Tibial artery (tissue), 4 donors: ENCODE measurements at regions not wholly inside any gene's neighbourhood (a gene's known extent, or its start where the extent isn't known, plus 50 kb on each side); places are given as distances from the start of the nearest gene placed in this dataset.

Experiments
- DNase-seq, 2 donors: peaks; one replicate each; pipeline ENCODE4 v3.0.0-alpha.2; 2019
- H3K27ac ChIP-seq, 2 donors: fragments of 200-600 bp; sonication (generic) in 1 of 2; 1 replicate in 1 of 2; 2 replicates in 1 of 2; pipeline ENCODE4 v1.5.1; 2018 to 2019; ENCODE audit warnings: mild to moderate bottlenecking in 1 of 2
- H3K27me3 ChIP-seq, 2 donors: fragments of 200-600 bp; sonication (generic) in 1 of 2; one replicate each; pipeline versions ENCODE4 v1.5.1 to v1.6.0; 2016 to 2019
- H3K36me3 ChIP-seq, 3 donors: fragments of 200-600 bp; sonication (generic) in 2 of 3; one replicate each; pipeline ENCODE4 v1.5.1; 2016 to 2019; ENCODE audit warnings: mild to moderate bottlenecking in 2 of 3
- H3K4me1 ChIP-seq, 4 donors: fragments of 200-600 bp; sonication (generic) in 2 of 4; 1 replicate in 3 of 4; 2 replicates in 1 of 4; pipeline ENCODE4 v1.5.1; 2016 to 2019
- H3K4me3 ChIP-seq, 2 donors: fragments of 200-600 bp; sonication (generic) in 1 of 2; 1 replicate in 1 of 2; 2 replicates in 1 of 2; pipeline ENCODE4 v1.5.1; 2018 to 2019; ENCODE audit warnings: mild to moderate bottlenecking in 2 of 2
- H3K9me3 ChIP-seq, 3 donors: fragments of 200-600 bp; sonication (generic) in 1 of 3; one replicate each; pipeline ENCODE4 v1.5.1; 2016 to 2019
- CTCF ChIP-seq, 2 experiments: fragments of 200-600 bp in 1 of 2; fragments of 450-650 bp in 1 of 2; IDR thresholded peaks; one replicate each; pipeline ENCODE4 v1.5.1; 2017 to 2019; ENCODE audit warnings: antibody characterized with exemption in 2 of 2, mild to moderate bottlenecking in 1 of 2, moderate library complexity in 1 of 2
- intact Hi-C: fragments of 100-400 bp; cut with DNase I; formaldehyde crosslinking; loops from one replicate; pipeline ENCODE4 v1.15.0; 2023; ENCODE audit warnings: low total_unique reads

DNA sequence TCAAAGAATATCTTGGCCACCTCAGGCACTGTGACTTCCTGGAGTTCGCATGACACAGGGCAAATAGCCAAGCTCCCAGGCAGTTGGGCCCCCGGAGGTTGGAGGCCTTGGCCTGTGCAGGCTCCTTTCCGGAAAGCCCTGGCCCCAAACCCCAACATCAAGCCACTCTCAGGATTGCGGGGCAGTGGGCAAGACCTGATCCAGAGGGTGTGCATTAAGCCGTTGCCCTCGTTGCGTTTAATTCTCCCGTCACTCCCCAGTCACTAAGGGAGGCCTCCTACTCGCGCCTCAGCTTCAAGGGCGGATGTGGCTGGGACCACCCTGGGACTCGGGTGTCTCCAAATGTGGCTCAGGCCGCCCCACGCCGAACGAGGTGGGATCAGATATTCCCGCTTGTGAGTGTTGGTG, 60.1 kb downstream of the TMEM174 start:
- H3K27ac ChIP-seq: no peak overlapping the region
- intact Hi-C loops: no loop called here
- H3K9me3 ChIP-seq: no peaks in the 10 kb centered on the region
- no peak for DNase-seq
- peaks cover 0 to 24% (median 16%) of the 10 kb centered on the region in 4 donors for H3K4me1 ChIP-seq
- H3K4me3 ChIP-seq: peak overlapping the region; percentile 39 to 52
- TF ChIP-seq CTCF (IDR thresholded peaks at IDR 0.05): no peak
- H3K36me3 ChIP-seq: no peaks in the 10 kb centered on the region
- peaks cover 5 to 57% of the 10 kb centered on the region in 2 donors for H3K27me3 ChIP-seq

DNA sequence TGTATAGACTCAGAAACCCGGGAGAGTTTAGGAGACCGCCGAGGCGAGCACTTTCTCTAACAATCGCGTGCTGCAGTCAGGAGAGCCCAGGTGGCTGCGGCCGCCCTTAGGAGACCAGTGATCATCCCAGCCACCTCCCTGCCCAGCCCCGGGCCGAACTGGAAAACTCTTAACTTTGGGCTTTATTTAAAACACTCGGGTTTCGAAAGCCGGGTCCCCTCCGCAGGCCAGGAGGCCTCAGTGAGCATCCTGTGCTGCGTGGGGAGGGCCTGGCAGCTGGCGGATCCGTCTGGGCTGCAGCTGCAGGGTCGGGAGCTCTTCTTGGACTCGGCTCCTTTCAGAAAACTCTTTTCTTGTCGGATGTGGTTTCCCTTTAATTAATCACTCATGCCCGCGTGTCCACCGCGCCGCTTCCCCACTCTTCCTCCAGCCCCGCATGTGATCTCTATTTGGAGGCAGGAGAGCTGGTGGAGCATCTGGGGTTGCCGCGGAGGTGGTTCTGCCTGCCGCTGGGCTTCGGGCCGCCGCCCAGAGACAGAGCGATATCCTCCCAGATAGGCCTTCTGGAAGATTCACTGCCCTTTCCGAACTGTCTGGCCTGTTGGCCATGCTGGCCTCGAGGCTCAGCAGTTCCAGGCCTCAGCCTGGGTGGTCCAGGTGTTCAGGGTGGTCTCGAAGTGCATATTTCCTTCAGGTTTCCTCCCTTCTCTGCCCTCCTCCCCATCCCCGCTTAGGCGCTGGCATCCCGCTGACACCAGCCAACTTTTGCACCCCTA, 59.5 kb downstream of the TMEM174 start:
- DNase-seq: no peak
- Histone ChIP-seq H3K27me3 (peaks cover 5 to 57% of the 10 kb centered on the region in 2 donors), H3K36me3 (no peaks in the 10 kb centered on the region), H3K9me3 (no peaks in the 10 kb centered on the region), H3K27ac (no peak overlapping the region), H3K4me3 (no peak overlapping the region), H3K4me1 (peaks cover 0 to 24% (median 16%) of the 10 kb centered on the region in 4 donors)
- intact Hi-C loops: no loop called here
- TF ChIP-seq CTCF (IDR thresholded peaks at IDR 0.05): no peak

DNA sequence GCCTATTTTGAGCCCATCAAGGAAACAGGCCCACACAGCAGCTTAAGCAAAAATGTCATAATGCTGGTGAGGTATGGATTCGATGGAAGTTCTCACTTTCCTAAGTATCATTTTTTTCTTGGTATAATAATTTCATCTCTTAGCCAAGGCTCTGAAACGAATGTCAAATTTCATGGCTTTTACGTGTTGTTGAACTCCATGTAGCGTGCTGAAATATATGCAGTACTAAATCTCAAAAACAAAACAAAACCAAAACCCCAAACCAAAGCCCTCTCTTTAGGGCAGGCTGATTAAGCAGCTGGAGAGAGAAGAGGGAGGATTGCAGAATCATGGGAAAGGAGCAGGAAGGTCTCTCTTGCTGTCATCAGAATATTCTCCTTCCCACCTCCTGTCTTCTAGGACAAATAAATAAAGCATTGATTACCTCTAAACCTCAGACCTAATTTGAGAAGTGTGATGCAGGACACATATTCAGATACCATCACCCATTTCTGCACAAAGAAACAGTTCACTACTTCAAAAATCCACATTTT, 58.3 kb downstream of the TMEM174 start:
- DNase-seq: no peak
- Histone ChIP-seq H3K36me3 (no peaks in the 10 kb centered on the region), H3K4me1 (peaks cover 0 to 24% (median 16%) of the 10 kb centered on the region in 4 donors), H3K27me3 (peaks cover 5 to 56% of the 10 kb centered on the region in 2 donors), H3K27ac (no peak overlapping the region), H3K9me3 (no peaks in the 10 kb centered on the region), H3K4me3 (no peak overlapping the region)
- TF ChIP-seq CTCF (IDR thresholded peaks at IDR 0.05): no peak
- intact Hi-C loops: no loop called here

DNA sequence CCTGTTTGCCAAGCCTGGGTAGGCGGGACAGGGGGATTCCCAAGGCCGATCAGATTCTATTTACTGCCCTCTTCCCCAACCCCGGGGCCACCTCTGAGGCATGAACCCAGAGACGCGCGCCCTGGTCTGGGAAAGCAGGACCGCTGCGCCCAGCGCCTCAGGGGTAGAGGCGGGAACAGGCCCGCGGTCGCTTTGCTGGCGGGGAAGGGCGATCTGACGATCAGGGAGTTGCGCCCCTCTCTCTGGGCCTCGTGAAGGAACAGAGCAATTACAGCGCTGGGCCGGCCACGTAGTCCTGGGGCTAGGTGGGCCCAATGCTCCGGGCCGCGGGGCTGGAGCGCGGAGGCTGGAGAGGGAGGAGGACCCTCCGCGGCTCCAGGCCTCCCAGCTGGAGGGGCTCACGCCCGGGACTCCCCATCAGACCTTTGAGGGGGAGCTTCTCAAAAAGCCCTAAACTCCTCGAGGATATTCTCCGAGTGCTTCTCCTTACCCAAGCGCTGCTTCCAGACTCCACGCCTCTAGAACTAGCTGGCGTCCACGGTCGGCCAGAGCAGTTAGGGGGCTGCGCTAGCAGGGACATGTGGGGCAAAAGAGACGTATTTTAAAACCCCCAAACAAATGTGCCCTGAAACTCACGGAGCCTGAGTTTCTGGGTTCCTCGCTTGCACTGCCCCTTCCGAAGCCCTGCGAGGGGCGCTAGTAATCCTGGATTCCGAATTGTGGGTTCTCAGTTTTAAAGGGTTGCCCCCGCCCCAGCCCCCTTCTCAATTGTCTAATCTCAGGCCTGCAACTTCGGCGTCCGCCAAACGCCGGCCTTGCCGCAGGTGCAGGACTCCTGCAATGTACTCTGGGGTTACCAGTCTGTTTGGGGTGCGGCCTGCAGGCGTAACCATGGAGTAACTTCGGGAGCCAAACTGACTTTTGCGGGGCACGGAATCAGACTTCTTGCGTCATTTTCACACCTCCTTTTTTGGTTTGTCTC, 57.6 kb downstream of the TMEM174 start:
- DNase-seq: no peak
- no peak for TF ChIP-seq CTCF (IDR thresholded peaks at IDR 0.05)
- H3K4me3 ChIP-seq: no peak overlapping the region
- H3K27ac ChIP-seq: no peak overlapping the region
- no peaks in the 10 kb centered on the region for H3K36me3 ChIP-seq
- peaks cover 5 to 64% of the 10 kb centered on the region in 2 donors for H3K27me3 ChIP-seq
- no peaks in the 10 kb centered on the region for H3K9me3 ChIP-seq
- intact Hi-C loops: no loop called here
- H3K4me1 ChIP-seq: peaks cover 0 to 24% (median 16%) of the 10 kb centered on the region in 4 donors

GRCh38 chr5:73229271-73229670, 56.3 kb downstream of the TMEM174 start:
- TF ChIP-seq CTCF (IDR thresholded peaks at IDR 0.05): no peak
- H3K9me3 ChIP-seq: no peaks in the 10 kb centered on the region
- intact Hi-C loops: no loop called here
- peaks cover 5 to 60% of the 10 kb centered on the region in 2 donors for H3K27me3 ChIP-seq
- DNase-seq: no peak
- peaks cover 0 to 23% (median 15%) of the 10 kb centered on the region in 4 donors for H3K4me1 ChIP-seq
- H3K4me3 ChIP-seq: no peak overlapping the region
- H3K27ac ChIP-seq: no peak overlapping the region
- H3K36me3 ChIP-seq: no peaks in the 10 kb centered on the region
